Activated CD8-positive, alpha-beta memory T cell treated with anti-CD3 and anti-CD28 coated beads, Interleukin-2, amount 10 ng/mL, durations not matched to agents 7 days and 5 days (primary cell): ENCODE measurements at regions not wholly inside any gene's neighbourhood (a gene's known extent, or its start where the extent isn't known, plus 50 kb on each side); places are given as distances from the start of the nearest gene placed in this dataset.
"Not testable (repeated sequence)": the region's sequence is repeated elsewhere in the genome, so short reads cannot be mapped to it uniquely, and the experiment has no call there.

ENCODE experiments used
- ATAC-seq: fragments of 150-1000 bp; cut with Tn5 transposase; one replicate; pipeline ENCODE4 v1.10.0; 2021; ENCODE audit warnings: moderate library complexity
- CTCF ChIA-PET: fragments of 350-600 bp; sonication (Branson Sonifier 250); formaldehyde crosslinking; loops from one replicate; lab custom pipeline; 2021; ENCODE audit warnings: antibody characterized with exemption; lab: Charles Lee
- DNase-seq: peaks from one replicate; pipeline ENCODE4 v3.0.0-alpha.2; 2020
- H3K27ac Mint-ChIP-seq: one replicate; pipeline ENCODE4 v1.8.0; 2021; ENCODE audit warnings: mild to moderate bottlenecking, mixed read lengths
- H3K27me3 Mint-ChIP-seq: one replicate; pipeline ENCODE4 v1.8.0; 2021; ENCODE audit warnings: mixed read lengths
- H3K36me3 Mint-ChIP-seq: one replicate; pipeline ENCODE4 v1.8.0; 2021; ENCODE audit warnings: mild to moderate bottlenecking, mixed read lengths
- H3K4me1 Mint-ChIP-seq: one replicate; pipeline ENCODE4 v1.8.0; 2021; ENCODE audit warnings: mixed read lengths
- H3K4me3 Mint-ChIP-seq: one replicate; pipeline ENCODE4 v1.8.0; 2021; ENCODE audit warnings: mild to moderate bottlenecking, moderate library complexity, mixed read lengths
- H3K9me3 Mint-ChIP-seq: one replicate; pipeline ENCODE4 v1.8.0; 2022; ENCODE audit warnings: low read depth, mixed read lengths

DNA sequence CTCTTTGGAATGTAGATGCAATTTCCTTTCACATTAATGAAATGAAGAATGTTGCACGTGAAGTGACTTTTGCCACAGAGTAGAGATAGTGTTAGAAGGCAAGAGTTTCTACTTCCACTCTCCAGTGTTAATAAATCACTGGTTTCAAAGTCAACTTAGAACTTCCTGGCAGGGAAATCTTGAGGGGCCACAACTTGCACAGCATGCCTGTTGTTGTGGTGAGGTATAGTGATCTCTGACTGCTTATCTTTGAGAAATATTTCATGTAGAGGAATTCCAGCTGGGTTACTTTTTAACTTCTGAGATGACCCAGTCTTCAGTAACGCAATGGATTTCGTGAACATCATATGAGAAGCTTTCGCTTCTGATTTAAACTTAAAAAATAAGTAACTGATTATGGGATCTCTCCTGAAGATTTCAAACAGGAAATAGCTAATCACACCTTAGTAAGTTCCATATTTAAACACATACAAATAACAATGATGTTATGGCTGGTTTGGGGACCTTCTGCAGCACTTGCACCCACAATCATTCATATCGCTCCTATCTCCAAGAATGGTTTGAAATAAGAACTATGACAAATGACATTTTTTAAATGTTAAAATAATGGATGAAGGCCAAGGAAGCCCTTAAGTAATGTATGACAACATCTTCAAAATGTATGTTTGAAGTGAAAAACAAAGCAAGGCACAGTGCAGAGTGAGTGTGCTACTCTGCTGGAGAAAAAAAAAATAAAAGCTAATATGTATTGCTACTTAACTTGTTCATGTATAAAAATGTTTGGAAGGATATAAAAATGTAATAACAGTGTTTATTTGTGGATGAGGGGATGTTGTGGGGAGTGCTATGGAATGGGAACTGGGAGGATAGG, 726.5 kb upstream of the NECTIN3 start:
- H3K4me3 Mint-ChIP-seq = no peak overlapping the region
- no peaks in the 10 kb centered on the region for H3K27me3 Mint-ChIP-seq
- H3K27ac Mint-ChIP-seq = no peak overlapping the region
- CTCF ChIA-PET = no interaction called here
- ATAC-seq (no peak), DNase-seq (no peak)
- H3K36me3 Mint-ChIP-seq = no peaks in the 10 kb centered on the region
- no peaks in the 10 kb centered on the region for H3K4me1 Mint-ChIP-seq
- H3K9me3 Mint-ChIP-seq = no peaks in the 10 kb centered on the region

DNA sequence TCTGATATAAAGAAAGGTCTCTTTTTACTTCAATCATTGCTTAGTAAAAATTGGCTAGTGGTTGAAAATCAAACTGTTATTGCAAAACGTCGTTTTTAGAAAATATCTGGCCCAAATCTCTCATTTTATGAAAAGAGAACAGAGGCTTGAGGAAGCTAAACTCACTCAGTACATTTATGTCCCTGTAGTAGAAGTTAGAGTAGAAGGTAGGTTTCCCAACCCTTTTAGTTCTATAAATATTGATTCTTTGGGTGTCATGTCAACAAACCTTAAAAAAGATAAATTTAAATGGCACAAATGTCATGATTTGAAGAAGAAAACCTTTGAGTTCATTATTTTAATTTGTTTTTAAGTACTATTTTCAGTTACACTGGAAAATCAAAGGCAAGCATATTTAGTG, 722.3 kb upstream of the NECTIN3 start:
- Mint-ChIP-seq H3K27ac (no peak overlapping the region), H3K4me1 (no peaks in the 10 kb centered on the region), H3K27me3 (no peaks in the 10 kb centered on the region), H3K9me3 (no peaks in the 10 kb centered on the region), H3K36me3 (no peaks in the 10 kb centered on the region), H3K4me3 (no peak overlapping the region)
- CTCF ChIA-PET = no interaction called here
- ATAC-seq (no peak), DNase-seq (no peak)

DNA sequence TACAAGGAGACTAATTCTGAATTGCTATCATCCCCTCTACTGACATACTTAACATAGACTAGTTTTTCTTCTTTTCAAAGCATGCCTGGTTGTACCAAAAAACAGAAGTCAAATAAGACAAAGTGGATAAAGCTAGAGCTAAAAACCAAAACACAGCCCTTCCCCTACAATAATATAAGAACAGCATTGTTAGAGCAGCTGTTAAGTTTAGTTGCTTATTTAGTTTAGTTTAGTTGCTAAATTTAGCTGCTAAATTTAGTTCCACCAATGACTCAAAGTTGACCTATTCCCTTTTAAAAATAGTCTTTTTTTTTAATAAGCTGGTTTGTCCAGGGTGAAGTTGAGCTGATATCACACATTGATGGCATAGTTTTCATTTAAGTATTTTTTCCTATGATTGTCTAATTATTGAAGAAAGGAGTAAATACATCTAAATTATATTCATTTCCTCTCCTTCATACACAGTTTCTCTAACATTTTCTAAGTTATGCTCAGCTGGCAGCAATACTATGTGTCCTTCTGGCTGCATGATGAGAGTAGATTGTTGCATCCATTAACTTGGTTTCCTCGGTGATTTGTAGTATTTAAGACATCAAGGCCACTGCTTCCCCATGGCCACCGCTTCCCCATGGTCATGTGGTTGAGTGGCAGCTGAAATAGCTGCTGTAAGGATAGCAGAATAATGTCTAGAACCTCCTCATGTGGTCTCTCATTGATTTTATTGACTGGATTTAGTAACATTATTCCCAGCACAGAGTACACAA, 718.6 kb upstream of the NECTIN3 start:
- CTCF ChIA-PET = no interaction called here
- H3K27me3 Mint-ChIP-seq = no peaks in the 10 kb centered on the region

DNA sequence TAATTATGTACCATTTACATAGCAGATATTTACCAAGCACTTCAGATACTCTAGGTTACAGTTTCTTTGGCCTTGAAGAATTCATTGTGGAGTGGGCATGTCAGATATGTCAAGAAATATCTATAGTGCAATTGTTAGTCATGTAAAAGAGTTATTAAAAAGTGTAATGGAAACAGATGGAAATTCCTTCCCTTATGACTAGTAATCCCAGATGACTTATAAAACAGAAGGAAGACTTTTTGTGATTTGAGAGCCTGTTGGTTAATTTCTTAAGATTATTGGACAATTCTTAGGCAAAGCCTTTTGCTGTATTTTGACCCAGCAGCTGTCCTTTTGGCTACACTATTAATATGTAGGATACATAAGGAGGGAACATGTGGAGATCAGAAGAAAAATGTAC, 708.9 kb upstream of the NECTIN3 start:
- DNase-seq = no peak
- no peak overlapping the region for H3K27ac Mint-ChIP-seq
- H3K36me3 Mint-ChIP-seq = no peaks in the 10 kb centered on the region
- no peaks in the 10 kb centered on the region for H3K9me3 Mint-ChIP-seq
- ATAC-seq = no peak
- H3K4me3 Mint-ChIP-seq = no peak overlapping the region
- no peaks in the 10 kb centered on the region for H3K4me1 Mint-ChIP-seq
- no peaks in the 10 kb centered on the region for H3K27me3 Mint-ChIP-seq
- CTCF ChIA-PET = no interaction called here

More for the DNA sequence above, 718.6 kb upstream of the NECTIN3 start:
- Mint-ChIP-seq H3K27ac (no peak overlapping the region), H3K9me3 (no peaks in the 10 kb centered on the region), H3K4me1 (no peaks in the 10 kb centered on the region), H3K4me3 (no peak overlapping the region), H3K36me3 (no peaks in the 10 kb centered on the region)
- ATAC-seq (no peak), DNase-seq (no peak)

DNA sequence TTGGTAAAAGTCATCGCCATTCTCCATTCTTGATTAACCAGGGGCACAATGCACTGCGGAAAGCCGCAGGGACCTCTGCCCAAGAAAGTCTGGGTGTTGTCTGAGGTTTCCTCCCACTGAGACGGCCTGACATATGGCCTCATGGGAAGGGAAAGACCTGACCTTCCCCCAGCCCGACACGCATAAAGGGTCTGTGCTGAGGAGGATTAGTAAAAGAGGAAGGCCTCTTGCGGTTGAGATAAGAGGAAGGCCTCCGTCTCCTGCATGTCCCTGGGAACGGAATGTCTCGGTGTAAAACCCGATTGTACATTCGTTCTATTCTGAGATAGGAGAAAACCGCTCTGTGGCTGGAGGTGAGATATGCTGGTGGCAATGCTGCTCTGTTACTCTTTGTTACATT, 704.3 kb upstream of the NECTIN3 start:
- not testable (repeated sequence) for ATAC-seq, H3K27ac Mint-ChIP-seq, H3K4me3 Mint-ChIP-seq

DNA sequence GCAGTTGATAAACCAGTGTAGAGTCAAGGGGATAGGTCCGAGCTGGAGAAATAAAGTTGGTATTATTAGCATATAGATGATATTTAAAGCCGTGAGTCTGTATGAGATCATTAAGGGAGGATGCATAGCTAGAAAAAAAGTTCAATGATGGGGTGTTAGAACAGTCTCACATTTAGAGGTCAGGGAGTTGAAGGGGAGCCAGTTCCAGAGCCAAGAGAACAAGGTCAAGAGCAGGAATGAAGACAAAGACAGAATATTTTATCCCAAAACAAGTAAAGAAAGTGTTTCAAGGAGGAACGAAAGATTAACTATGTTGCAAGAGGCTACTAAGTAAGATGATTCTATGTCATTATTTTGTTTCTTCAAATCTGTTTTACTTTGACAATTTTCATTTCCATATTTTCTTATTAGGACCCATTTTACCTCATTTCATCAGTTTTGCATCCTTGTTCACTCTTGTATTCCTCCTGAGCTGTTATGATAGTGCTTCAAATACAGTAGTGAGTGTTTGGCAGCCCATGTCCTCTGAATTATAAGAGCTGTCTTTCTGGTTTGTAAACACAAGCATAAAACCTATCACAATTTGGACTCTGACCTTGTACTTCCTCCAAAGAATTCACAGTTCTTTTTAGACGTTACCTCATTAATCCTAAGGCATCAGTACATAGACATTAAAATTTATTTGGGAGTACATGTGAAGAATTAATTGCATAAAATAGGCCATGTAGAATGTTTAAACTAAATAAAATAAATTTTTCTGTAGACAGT, 695.7 kb upstream of the NECTIN3 start:
- H3K27ac Mint-ChIP-seq = no peak overlapping the region
- H3K4me1 Mint-ChIP-seq = no peaks in the 10 kb centered on the region
- no peak overlapping the region for H3K4me3 Mint-ChIP-seq
- no peaks in the 10 kb centered on the region for H3K9me3 Mint-ChIP-seq
- DNase-seq (no peak), ATAC-seq (no peak)
- CTCF ChIA-PET = no interaction called here
- no peaks in the 10 kb centered on the region for H3K27me3 Mint-ChIP-seq
- H3K36me3 Mint-ChIP-seq = no peaks in the 10 kb centered on the region

More for the DNA sequence above, 704.3 kb upstream of the NECTIN3 start:
- H3K36me3 Mint-ChIP-seq, H3K27me3 Mint-ChIP-seq, H3K4me1 Mint-ChIP-seq, H3K9me3 Mint-ChIP-seq, CTCF ChIA-PET, DNase-seq: not testable (repeated sequence)

DNA sequence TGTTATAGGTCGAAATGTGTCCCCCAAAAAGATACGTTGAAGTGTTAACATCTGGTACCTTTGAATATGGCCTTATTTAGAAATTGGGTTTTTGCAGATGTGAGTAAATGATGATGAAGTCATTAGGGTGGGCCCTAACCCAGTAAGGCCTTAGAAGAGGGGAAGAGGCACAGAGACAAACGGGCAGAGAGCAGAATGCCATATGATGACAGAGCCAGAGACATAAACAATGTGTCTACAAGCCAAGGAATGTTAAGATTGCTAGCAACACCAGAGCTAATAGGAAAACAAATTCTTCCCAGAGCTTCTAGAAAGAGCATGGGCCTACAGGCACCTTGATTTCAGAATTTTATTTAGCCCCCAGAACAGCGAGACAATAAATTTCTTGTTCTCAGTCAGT, 693.1 kb upstream of the NECTIN3 start:
- CTCF ChIA-PET = no interaction called here
- DNase-seq (no peak), ATAC-seq (no peak)
- H3K9me3 Mint-ChIP-seq = no peaks in the 10 kb centered on the region
- H3K4me3 Mint-ChIP-seq = no peak overlapping the region
- no peaks in the 10 kb centered on the region for H3K27me3 Mint-ChIP-seq
- no peaks in the 10 kb centered on the region for H3K36me3 Mint-ChIP-seq
- H3K27ac Mint-ChIP-seq = no peak overlapping the region
- H3K4me1 Mint-ChIP-seq = no peaks in the 10 kb centered on the region

DNA sequence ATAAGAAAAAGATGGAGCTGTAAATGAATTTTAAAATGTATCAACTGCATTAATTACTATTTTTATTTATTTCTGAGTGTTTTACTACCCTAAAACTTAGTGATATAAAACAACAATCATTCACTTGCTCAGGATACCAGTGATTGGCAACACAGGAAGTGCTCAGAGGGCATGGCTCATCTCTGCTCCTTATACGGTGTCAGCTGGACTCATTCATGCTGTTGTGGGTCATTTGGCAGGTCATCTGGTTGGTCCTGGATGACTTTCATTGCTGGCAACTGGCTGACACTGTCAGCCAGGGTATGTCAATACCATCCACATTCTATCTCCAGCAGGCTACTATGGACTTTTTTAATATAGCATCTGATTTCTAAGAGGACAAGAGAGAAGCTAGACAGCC, 689.6 kb upstream of the NECTIN3 start:
- no peaks in the 10 kb centered on the region for H3K36me3 Mint-ChIP-seq
- CTCF ChIA-PET = no interaction called here

DNA sequence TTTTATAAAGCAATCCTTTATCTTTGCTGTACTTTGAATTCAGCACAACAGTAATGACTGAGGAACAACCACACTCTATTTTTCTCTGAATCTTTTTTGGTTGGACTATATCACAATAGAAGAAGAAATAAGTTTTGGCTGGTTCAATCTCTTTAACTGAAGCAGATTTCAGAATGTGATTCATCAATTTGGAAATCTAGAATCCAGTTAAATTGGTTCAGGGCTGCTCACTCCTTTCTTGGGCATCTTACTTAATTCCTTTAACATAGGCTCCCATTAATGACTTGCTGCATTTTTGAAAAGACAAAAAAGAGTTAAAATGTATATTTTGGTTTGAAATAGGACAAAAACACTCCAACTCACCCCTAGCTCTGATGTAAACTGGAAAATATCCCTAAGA, 688.3 kb upstream of the NECTIN3 start:
- Mint-ChIP-seq H3K27ac (no peak overlapping the region), H3K9me3 (no peaks in the 10 kb centered on the region), H3K27me3 (no peaks in the 10 kb centered on the region), H3K4me3 (no peak overlapping the region), H3K36me3 (no peaks in the 10 kb centered on the region), H3K4me1 (no peaks in the 10 kb centered on the region)
- ATAC-seq (no peak), DNase-seq (no peak)
- CTCF ChIA-PET = no interaction called here

More for the DNA sequence above, 689.6 kb upstream of the NECTIN3 start:
- no peak overlapping the region for H3K4me3 Mint-ChIP-seq
- H3K9me3 Mint-ChIP-seq = no peaks in the 10 kb centered on the region
- no peak for DNase-seq
- no peak for ATAC-seq
- no peak overlapping the region for H3K27ac Mint-ChIP-seq
- no peaks in the 10 kb centered on the region for H3K4me1 Mint-ChIP-seq
- H3K27me3 Mint-ChIP-seq = no peaks in the 10 kb centered on the region

DNA sequence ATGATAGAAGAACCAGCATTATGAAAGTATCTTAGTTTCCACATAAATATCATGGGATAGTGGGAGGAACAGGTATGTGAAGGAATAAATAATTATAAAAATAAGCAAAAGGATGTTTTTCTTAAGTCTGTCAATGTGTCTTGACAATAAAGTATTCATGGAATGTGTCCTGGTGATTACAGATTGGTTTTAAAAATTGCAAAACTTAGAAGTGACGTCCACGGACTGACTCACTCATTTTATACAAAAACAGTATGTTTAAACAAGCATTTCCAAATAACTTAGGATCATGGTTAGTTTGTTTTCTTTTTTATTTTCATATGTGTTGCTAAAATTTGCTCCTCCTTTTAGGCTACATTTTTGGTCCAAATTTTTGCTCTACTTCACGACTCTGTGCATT, 687.0 kb upstream of the NECTIN3 start:
- no peaks in the 10 kb centered on the region for H3K4me1 Mint-ChIP-seq
- H3K27ac Mint-ChIP-seq = no peak overlapping the region
- DNase-seq (no peak), ATAC-seq (no peak)
- CTCF ChIA-PET = no interaction called here
- H3K9me3 Mint-ChIP-seq = no peaks in the 10 kb centered on the region
- no peaks in the 10 kb centered on the region for H3K36me3 Mint-ChIP-seq
- H3K27me3 Mint-ChIP-seq = no peaks in the 10 kb centered on the region
- H3K4me3 Mint-ChIP-seq = no peak overlapping the region

DNA sequence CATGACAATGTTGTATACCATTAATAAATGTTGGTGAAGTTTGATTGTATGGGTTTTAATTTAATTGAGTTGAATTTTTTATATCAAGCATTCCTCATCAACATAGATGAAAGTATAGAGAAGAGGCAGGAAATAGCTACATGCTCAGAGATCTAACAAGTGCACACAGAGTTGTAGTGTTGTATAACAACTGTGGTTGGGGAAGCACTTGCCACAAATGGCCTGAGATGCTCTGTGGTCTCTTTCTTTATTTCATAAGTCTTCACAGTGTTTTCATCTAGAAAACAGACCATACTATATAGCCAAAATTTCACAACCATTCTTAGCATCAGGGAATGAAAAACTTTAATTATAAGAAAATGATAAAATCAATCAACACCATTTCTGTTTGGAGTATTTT, 682.6 kb upstream of the NECTIN3 start:
- ATAC-seq (no peak), DNase-seq (no peak)
- H3K9me3 Mint-ChIP-seq = no peaks in the 10 kb centered on the region
- H3K4me1 Mint-ChIP-seq = no peaks in the 10 kb centered on the region
- CTCF ChIA-PET = no interaction called here
- no peak overlapping the region for H3K4me3 Mint-ChIP-seq
- no peak overlapping the region for H3K27ac Mint-ChIP-seq
- no peaks in the 10 kb centered on the region for H3K36me3 Mint-ChIP-seq
- no peaks in the 10 kb centered on the region for H3K27me3 Mint-ChIP-seq

DNA sequence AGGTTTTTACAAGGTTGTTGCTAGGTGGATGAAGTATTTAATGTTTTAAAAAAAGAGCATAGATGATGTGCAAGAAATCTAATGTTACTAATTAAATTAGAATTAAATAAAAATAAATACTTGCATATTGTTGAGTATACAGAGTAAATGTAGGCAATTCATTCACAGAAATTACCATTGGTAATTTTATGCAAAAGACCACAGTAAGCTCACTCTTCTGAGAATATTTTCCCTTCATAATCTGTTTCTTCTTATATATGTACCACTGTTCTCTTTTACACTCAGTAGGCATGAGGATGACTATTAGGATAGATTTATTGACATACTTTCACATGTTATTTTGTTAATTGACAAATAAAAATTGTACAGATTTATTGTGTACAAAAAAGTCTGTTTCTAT, 681.2 kb upstream of the NECTIN3 start:
- no peaks in the 10 kb centered on the region for H3K9me3 Mint-ChIP-seq
- no peaks in the 10 kb centered on the region for H3K36me3 Mint-ChIP-seq
- CTCF ChIA-PET = no interaction called here
- no peaks in the 10 kb centered on the region for H3K27me3 Mint-ChIP-seq
- H3K4me3 Mint-ChIP-seq = no peak overlapping the region
- ATAC-seq (no peak), DNase-seq (no peak)
- no peaks in the 10 kb centered on the region for H3K4me1 Mint-ChIP-seq
- no peak overlapping the region for H3K27ac Mint-ChIP-seq

DNA sequence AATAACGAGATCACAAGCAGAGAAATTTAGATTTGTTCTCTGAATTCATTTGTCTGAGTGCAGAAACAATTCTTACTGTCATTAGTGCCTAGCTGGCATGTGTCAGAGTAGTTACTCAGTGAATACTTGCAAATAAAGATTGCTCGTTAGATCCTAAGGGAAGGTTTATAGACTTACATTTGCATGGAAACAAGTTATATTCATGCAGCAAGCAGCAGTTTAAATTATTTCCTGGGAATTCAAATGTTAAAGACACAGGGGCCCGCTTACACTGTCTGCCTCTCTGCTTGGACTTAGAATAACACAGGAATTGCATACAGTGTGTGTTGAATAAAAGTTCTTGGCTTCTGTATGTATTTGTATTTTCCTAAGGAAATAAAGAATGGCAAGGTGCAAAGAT, 680.6 kb upstream of the NECTIN3 start:
- Mint-ChIP-seq H3K27me3 (no peaks in the 10 kb centered on the region), H3K27ac (no peak overlapping the region), H3K4me1 (no peaks in the 10 kb centered on the region), H3K4me3 (no peak overlapping the region), H3K36me3 (no peaks in the 10 kb centered on the region), H3K9me3 (no peaks in the 10 kb centered on the region)
- no peak for DNase-seq
- no peak for ATAC-seq
- CTCF ChIA-PET = no interaction called here
